HFF-Myc (cell line): ENCODE measurements at regions not wholly inside any gene's neighbourhood (a gene's known extent, or its start where the extent isn't known, plus 50 kb on each side); places are given as distances from the start of the nearest gene placed in this dataset.
"Not testable (repeated sequence)": the region's sequence is repeated elsewhere in the genome, so short reads cannot be mapped to it uniquely, and the experiment has no call there.

ENCODE experiments used
- DNase-seq: peaks from one replicate; pipeline ENCODE4 v3.0.0-alpha.2; 2011; ENCODE audit warnings: low read depth; ENCODE audit errors: extremely low read depth
- H3K4me3 ChIP-seq: replicated peaks from 2 replicates; pipeline ENCODE4 v1.5.1; 2011; ENCODE audit warnings: low read depth, mild to moderate bottlenecking, control low read depth, low read length
- CTCF ChIP-seq: IDR thresholded peaks from 2 replicates; pipeline ENCODE4 v1.5.1; 2012; ENCODE audit warnings: mild to moderate bottlenecking, low read depth, low read length, control low read depth; ENCODE audit errors: missing control alignments

GRCh38 chr14:97137705-97138104 lies 340.5 kb downstream of the VRK1 start:
- TF ChIP-seq CTCF: no peak
- no peak overlapping the region for H3K4me3 ChIP-seq
- DNase-seq: no peak

- no peak for DNase-seq
- no peak for TF ChIP-seq CTCF
Observed at GRCh38 chr14:97138801-97139200, 341.6 kb downstream of the VRK1 start.

GRCh38 chr14:97143011-97143410 lies 345.8 kb downstream of the VRK1 start:
- H3K4me3 ChIP-seq: no peak overlapping the region
- TF ChIP-seq CTCF: no peak
- DNase-seq: no peak

More at GRCh38 chr14:97138801-97139200, 341.6 kb downstream of the VRK1 start:
- H3K4me3 ChIP-seq: no peak overlapping the region

GRCh38 chr14:97143456-97143855 lies 346.3 kb downstream of the VRK1 start:
- H3K4me3 ChIP-seq: no peak overlapping the region
- no peak for TF ChIP-seq CTCF
- DNase-seq: no peak

GRCh38 chr14:97148021-97148420 lies 350.8 kb downstream of the VRK1 start:
- H3K4me3 ChIP-seq: not testable (repeated sequence)

GRCh38 chr14:97149775-97150174 lies 352.6 kb downstream of the VRK1 start:
- no peak for DNase-seq
- no peak overlapping the region for H3K4me3 ChIP-seq
- TF ChIP-seq CTCF: no peak

More at GRCh38 chr14:97148021-97148420, 350.8 kb downstream of the VRK1 start:
- DNase-seq: not testable (repeated sequence)

GRCh38 chr14:97153527-97153926 lies 356.3 kb downstream of the VRK1 start:
- no peak for TF ChIP-seq CTCF
- DNase-seq: no peak
- H3K4me3 ChIP-seq: no peak overlapping the region
